ENCODE measurements at regions not wholly inside any gene's neighbourhood (a gene's known extent, or its start where the extent isn't known, plus 50 kb on each side); places are given as distances from the start of the nearest gene placed in this dataset.

GRCh38 chr14:101507836-101508150, 53.5 kb upstream of the DIO3 start:
- no peak overlapping the region for H3K4me3 Mint-ChIP-seq

GRCh38 chr14:101508196-101508947, 52.9 kb upstream of the DIO3 start:
- no peak overlapping the region for H3K4me3 Mint-ChIP-seq
- H3K27ac Mint-ChIP-seq = no peak overlapping the region
- H3K4me1 Mint-ChIP-seq (ENCODE audit: low read depth) = no peaks in the 10 kb centered on the region
- H3K36me3 Mint-ChIP-seq (ENCODE audit: low read depth) = no peaks in the 10 kb centered on the region
- no peak for DNase-seq
- H3K27me3 Mint-ChIP-seq = no peaks in the 10 kb centered on the region
- H3K9me3 Mint-ChIP-seq = no peaks in the 10 kb centered on the region

More at GRCh38 chr14:101507836-101508150, 53.5 kb upstream of the DIO3 start:
- no peak for DNase-seq
- H3K27ac Mint-ChIP-seq = no peak overlapping the region
- no peaks in the 10 kb centered on the region for H3K4me1 Mint-ChIP-seq (ENCODE audit: low read depth)
- no peaks in the 10 kb centered on the region for H3K27me3 Mint-ChIP-seq
- H3K36me3 Mint-ChIP-seq (ENCODE audit: low read depth) = no peaks in the 10 kb centered on the region
- no peaks in the 10 kb centered on the region for H3K9me3 Mint-ChIP-seq

- DNase-seq = no peak
- no peak overlapping the region for H3K27ac Mint-ChIP-seq
- H3K36me3 Mint-ChIP-seq (ENCODE audit: low read depth) = no peaks in the 10 kb centered on the region
- H3K4me1 Mint-ChIP-seq (ENCODE audit: low read depth) = no peaks in the 10 kb centered on the region
- H3K4me3 Mint-ChIP-seq = no peak overlapping the region
- H3K27me3 Mint-ChIP-seq = no peaks in the 10 kb centered on the region
- H3K9me3 Mint-ChIP-seq = no peaks in the 10 kb centered on the region
These were observed 52.2 kb upstream of the DIO3 start for GRCh38 chr14:101508948-101509729.

- H3K4me3 Mint-ChIP-seq = no peak overlapping the region
- no peaks in the 10 kb centered on the region for H3K36me3 Mint-ChIP-seq (ENCODE audit: low read depth)
- H3K9me3 Mint-ChIP-seq = no peaks in the 10 kb centered on the region
- no peaks in the 10 kb centered on the region for H3K27me3 Mint-ChIP-seq
- no peak for DNase-seq
- H3K4me1 Mint-ChIP-seq (ENCODE audit: low read depth) = no peaks in the 10 kb centered on the region
- no peak overlapping the region for H3K27ac Mint-ChIP-seq
These were observed 51.4 kb upstream of the DIO3 start for GRCh38 chr14:101509730-101510371.

GRCh38 chr14:101511199-101511598, 50.1 kb upstream of the DIO3 start:
- H3K9me3 Mint-ChIP-seq = peaks cover 5% of the 10 kb centered on the region

More at GRCh38 chr14:101511199-101511598, 50.1 kb upstream of the DIO3 start:
- no peak for DNase-seq
- Mint-ChIP-seq H3K27ac (no peak overlapping the region), H3K4me3 (no peak overlapping the region), H3K36me3 (ENCODE audit: low read depth) (no peaks in the 10 kb centered on the region), H3K27me3 (no peaks in the 10 kb centered on the region), H3K4me1 (ENCODE audit: low read depth) (no peaks in the 10 kb centered on the region)
